ENCODE measurements at regions not wholly inside any gene's neighbourhood (a gene's known extent, or its start where the extent isn't known, plus 50 kb on each side); places are given as distances from the start of the nearest gene placed in this dataset.

GRCh38 chr6:115832786-115833185 is 227.9 kb downstream of the FRK start:
- TF ChIP-seq POLR2A (IDR thresholded peaks at IDR 0.05) (no peak), CTCF (IDR thresholded peaks at IDR 0.05) (no peak), EP300 (IDR thresholded peaks at IDR 0.05) (no peak)
